Muscle layer of colon (tissue), 2 donors: ENCODE measurements at regions not wholly inside any gene's neighbourhood (a gene's known extent, or its start where the extent isn't known, plus 50 kb on each side); places are given as distances from the start of the nearest gene placed in this dataset.
A peak's percentile ranks its signal among the peaks of the same experiment; 100 is the strongest.

Source experiments
- H3K27ac ChIP-seq: one replicate; pipeline ENCODE4 v1.7.0; 2013; ENCODE audit warnings: low read depth, mild to moderate bottlenecking, low read length, moderate library complexity
- H3K27me3 ChIP-seq, 2 donors: one replicate each; pipeline ENCODE4 v1.7.0; 2013; ENCODE audit warnings: low read length in 2 of 2, mild to moderate bottlenecking in 2 of 2; ENCODE audit not compliant: insufficient read depth in 2 of 2, control insufficient read depth in 1 of 2
- H3K36me3 ChIP-seq: one replicate; pipeline ENCODE4 v1.7.0; 2013; ENCODE audit warnings: mild to moderate bottlenecking, low read length; ENCODE audit not compliant: insufficient read depth
- H3K4me1 ChIP-seq: one replicate; pipeline ENCODE4 v1.7.0; 2013; ENCODE audit warnings: mild to moderate bottlenecking, low read length; ENCODE audit not compliant: insufficient read depth
- H3K4me3 ChIP-seq, 2 donors: one replicate each; pipeline ENCODE4 v1.7.0; 2013; ENCODE audit warnings: low read length in 2 of 2, low read depth in 1 of 2, mild to moderate bottlenecking in 1 of 2, moderate library complexity in 1 of 2
- H3K9ac ChIP-seq: one replicate; pipeline ENCODE4 v1.7.0; 2013; ENCODE audit warnings: low read length
- H3K9me3 ChIP-seq: one replicate; pipeline ENCODE4 v1.7.0; 2013; ENCODE audit warnings: mild to moderate bottlenecking, low read length
- donor health status: abdominal sarcoma.
- donor health status: Adenocarcinoma of cecum.

- Histone ChIP-seq H3K36me3 (no peaks in the 10 kb centered on the region), H3K27me3 (no peaks in the 10 kb centered on the region), H3K4me1 (no peaks in the 10 kb centered on the region), H3K4me3 (no peak overlapping the region), H3K9me3 (no peaks in the 10 kb centered on the region), H3K9ac (no peak overlapping the region), H3K27ac (no peak overlapping the region)
Measured at GRCh38 chr7:116111475-116111874, 80.9 kb upstream of the TFEC start.

- no peaks in the 10 kb centered on the region for H3K9me3 ChIP-seq
- no peak overlapping the region for H3K27ac ChIP-seq
- H3K9ac ChIP-seq, result no peak overlapping the region
- H3K36me3 ChIP-seq, result no peaks in the 10 kb centered on the region
- H3K4me3 ChIP-seq, result no peak overlapping the region
- no peaks in the 10 kb centered on the region for H3K4me1 ChIP-seq
- no peaks in the 10 kb centered on the region for H3K27me3 ChIP-seq
Measured at GRCh38 chr7:116113310-116113709, 82.7 kb upstream of the TFEC start.

GRCh38 chr7:116120839-116121238 is 89.5 kb upstream of the TES start:
- Histone ChIP-seq H3K27ac (no peak overlapping the region), H3K27me3 (no peaks in the 10 kb centered on the region), H3K4me1 (no peaks in the 10 kb centered on the region)

GRCh38 chr7:116122972-116123595 is 87.3 kb upstream of the TES start:
- Histone ChIP-seq H3K4me3 (no peak overlapping the region), H3K27ac (no peak overlapping the region), H3K36me3 (no peaks in the 10 kb centered on the region)

More at GRCh38 chr7:116120839-116121238, 89.5 kb upstream of the TES start:
- Histone ChIP-seq H3K9me3 (no peaks in the 10 kb centered on the region), H3K36me3 (no peaks in the 10 kb centered on the region), H3K4me3 (no peak overlapping the region), H3K9ac (no peak overlapping the region)

GRCh38 chr7:116128139-116128538 is 82.2 kb upstream of the TES start:
- Histone ChIP-seq H3K4me1 (no peaks in the 10 kb centered on the region), H3K9ac (no peak overlapping the region), H3K4me3 (no peak overlapping the region), H3K9me3 (no peaks in the 10 kb centered on the region), H3K27me3 (no peaks in the 10 kb centered on the region), H3K36me3 (no peaks in the 10 kb centered on the region), H3K27ac (no peak overlapping the region)

More at GRCh38 chr7:116122972-116123595, 87.3 kb upstream of the TES start:
- no peaks in the 10 kb centered on the region for H3K4me1 ChIP-seq
- H3K9ac ChIP-seq, result no peak overlapping the region
- H3K27me3 ChIP-seq, result no peaks in the 10 kb centered on the region
- H3K9me3 ChIP-seq, result no peaks in the 10 kb centered on the region

- H3K9me3 ChIP-seq, result no peaks in the 10 kb centered on the region
- no peak overlapping the region for H3K27ac ChIP-seq
- peaks cover 16% of the 10 kb centered on the region for H3K4me1 ChIP-seq
- no peaks in the 10 kb centered on the region for H3K36me3 ChIP-seq
- no peak overlapping the region for H3K4me3 ChIP-seq
- no peak overlapping the region for H3K9ac ChIP-seq
- H3K27me3 ChIP-seq, result no peaks in the 10 kb centered on the region
Measured at GRCh38 chr7:116135306-116135705, 75.0 kb upstream of the TES start.

GRCh38 chr7:116138202-116138801 is 72.0 kb upstream of the TES start:
- Histone ChIP-seq H3K4me3 (no peak overlapping the region), H3K9ac (no peak overlapping the region), H3K9me3 (no peaks in the 10 kb centered on the region), H3K27ac (no peak overlapping the region), H3K27me3 (no peaks in the 10 kb centered on the region), H3K36me3 (no peaks in the 10 kb centered on the region), H3K4me1 (peaks cover 16% of the 10 kb centered on the region)

GRCh38 chr7:116139007-116139406 is 71.3 kb upstream of the TES start:
- H3K9ac ChIP-seq, result no peak overlapping the region

GRCh38 chr7:116139807-116140206 is 70.5 kb upstream of the TES start:
- no peaks in the 10 kb centered on the region for H3K9me3 ChIP-seq
- H3K4me3 ChIP-seq, result no peak overlapping the region
- H3K27me3 ChIP-seq, result no peaks in the 10 kb centered on the region
- peak overlapping the region; percentile 12 for H3K27ac ChIP-seq
- peaks cover 16% of the 10 kb centered on the region for H3K4me1 ChIP-seq
- H3K9ac ChIP-seq, result no peak overlapping the region
- H3K36me3 ChIP-seq, result no peaks in the 10 kb centered on the region

More at GRCh38 chr7:116139007-116139406, 71.3 kb upstream of the TES start:
- no peaks in the 10 kb centered on the region for H3K36me3 ChIP-seq
- no peaks in the 10 kb centered on the region for H3K27me3 ChIP-seq
- peaks cover 16% of the 10 kb centered on the region for H3K4me1 ChIP-seq
- no peaks in the 10 kb centered on the region for H3K9me3 ChIP-seq
- H3K4me3 ChIP-seq, result no peak overlapping the region
- peak overlapping the region; percentile 74 for H3K27ac ChIP-seq

GRCh38 chr7:116142374-116142773 is 68.0 kb upstream of the TES start:
- no peak overlapping the region for H3K9ac ChIP-seq
- no peaks in the 10 kb centered on the region for H3K27me3 ChIP-seq
- H3K36me3 ChIP-seq, result no peaks in the 10 kb centered on the region
- H3K9me3 ChIP-seq, result no peaks in the 10 kb centered on the region
- H3K4me3 ChIP-seq, result no peak overlapping the region
- no peak overlapping the region for H3K27ac ChIP-seq
- peaks cover 16% of the 10 kb centered on the region for H3K4me1 ChIP-seq

- Histone ChIP-seq H3K9ac (no peak overlapping the region), H3K36me3 (no peaks in the 10 kb centered on the region), H3K27ac (no peak overlapping the region), H3K9me3 (no peaks in the 10 kb centered on the region), H3K27me3 (no peaks in the 10 kb centered on the region), H3K4me1 (peaks cover 16% of the 10 kb centered on the region), H3K4me3 (no peak overlapping the region)
Measured at GRCh38 chr7:116142850-116143249, 67.5 kb upstream of the TES start.
